Testis (tissue), 2 donors: ENCODE measurements at regions not wholly inside any gene's neighbourhood (a gene's known extent, or its start where the extent isn't known, plus 50 kb on each side); places are given as distances from the start of the nearest gene placed in this dataset.
A peak's percentile ranks its signal among the peaks of the same experiment; 100 is the strongest.
"Not testable (repeated sequence)": the region's sequence is repeated elsewhere in the genome, so short reads cannot be mapped to it uniquely, and the experiment has no call there.

Experiments
- DNase-seq: peaks from one replicate; pipeline ENCODE4 v3.0.0-alpha.2; 2019
- H3K27ac ChIP-seq, 2 donors: fragments of 200-600 bp; sonication (generic); one replicate each; pipeline ENCODE4 v1.5.1; 2019
- H3K27me3 ChIP-seq: fragments of 200-600 bp; sonication (generic); one replicate; pipeline ENCODE4 v1.5.1; 2019
- H3K36me3 ChIP-seq: fragments of 200-600 bp; sonication (generic); one replicate; pipeline ENCODE4 v1.5.1; 2017; ENCODE audit warnings: low read depth; ENCODE audit errors: missing control alignments
- H3K4me1 ChIP-seq: fragments of 200-600 bp; sonication (generic); one replicate; pipeline ENCODE4 v1.5.1; 2019
- H3K4me3 ChIP-seq, 2 donors: fragments of 200-600 bp; sonication (generic); one replicate each; pipeline ENCODE4 v1.5.1; 2017 to 2019
- H3K9me3 ChIP-seq: fragments of 200-600 bp; sonication (generic); one replicate; pipeline ENCODE4 v1.5.1; 2017
- WGBS, 2 donors: methylation state at CpG; one replicate each; pipeline ENCODE4 v1.1.5; 2018; 5-methylcytosine and 5-hydroxymethylcytosine counted together
- intact Hi-C: fragments of 100-400 bp; cut with DNase I; formaldehyde crosslinking; loops from one replicate; pipeline ENCODE4 v1.15.1; 2023; ENCODE audit warnings: low total_unique reads

DNA sequence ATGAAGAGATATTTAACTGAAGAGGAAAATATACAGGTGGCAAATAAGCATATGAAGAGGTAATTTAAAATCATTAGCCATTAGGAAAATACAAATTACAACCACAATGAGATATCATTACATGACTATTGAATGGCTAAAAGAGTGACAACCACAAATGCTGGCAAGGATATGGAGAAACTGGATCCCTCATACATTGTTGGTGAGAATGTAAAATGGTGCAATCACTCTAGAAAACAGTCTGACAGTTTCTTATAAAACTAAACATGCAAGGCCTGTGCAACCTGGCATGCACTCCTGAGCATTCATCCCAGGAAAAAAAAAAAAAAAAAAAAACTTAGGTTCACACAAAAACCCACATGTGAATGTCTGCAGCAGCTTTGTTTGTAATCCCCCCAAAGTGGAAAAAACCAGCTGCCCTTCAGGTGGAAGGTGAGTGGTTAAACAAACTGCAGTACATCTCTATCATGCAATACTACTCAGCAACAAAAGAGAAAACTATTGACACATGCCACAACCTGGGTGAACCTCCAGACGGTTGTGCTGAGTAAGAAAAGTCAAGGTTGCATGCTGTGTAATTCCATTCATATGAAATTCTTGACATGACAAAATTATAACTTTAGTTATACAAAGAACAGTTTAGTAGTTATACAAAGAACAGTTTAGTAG lies 189.2 kb upstream of the IRF2BP2 start:
- H3K9me3 ChIP-seq, result not testable (repeated sequence)
- 71% methylated on average over 1 of the region's 1 CpG for WGBS, 2 donors

GRCh38 chr1:234797216-234797615 lies 187.2 kb upstream of the IRF2BP2 start:
- not testable (repeated sequence) for H3K27me3 ChIP-seq
- no CpG with 5 or more reads among the region's 2 CpGs for WGBS, 2 donors

More for the DNA sequence above, 189.2 kb upstream of the IRF2BP2 start:
- DNase-seq, H3K4me3 ChIP-seq, H3K4me1 ChIP-seq, H3K27ac ChIP-seq, H3K27me3 ChIP-seq, H3K36me3 ChIP-seq, intact Hi-C loops: not testable (repeated sequence)

DNA sequence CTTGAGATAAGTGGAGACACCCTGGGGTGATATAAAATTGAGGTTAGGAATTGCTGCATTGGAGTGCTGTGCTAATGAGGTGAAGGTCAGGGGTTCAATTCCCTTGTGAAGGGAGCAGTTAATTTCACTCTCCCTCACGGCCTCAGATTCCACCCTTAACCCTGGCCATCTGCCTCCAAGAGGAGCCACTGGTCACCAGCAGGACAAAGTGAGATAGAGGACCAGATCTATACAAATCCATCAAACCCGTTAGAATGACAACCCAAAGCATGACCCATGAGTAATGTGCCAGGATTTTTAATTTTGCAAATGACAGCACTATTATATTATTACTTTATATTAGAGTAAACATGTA lies 186.4 kb upstream of the IRF2BP2 start:
- DNase-seq, H3K4me3 ChIP-seq, H3K9me3 ChIP-seq, H3K36me3 ChIP-seq, intact Hi-C loops, H3K27me3 ChIP-seq, H3K27ac ChIP-seq, H3K4me1 ChIP-seq: not testable (repeated sequence)
- WGBS, 2 donors, result 68% methylated on average over 2 of the region's 2 CpGs; no CpG with 5 or more reads in 1 of the 2 donors

More at GRCh38 chr1:234797216-234797615, 187.2 kb upstream of the IRF2BP2 start:
- H3K27ac ChIP-seq, H3K4me1 ChIP-seq, H3K9me3 ChIP-seq, DNase-seq, H3K36me3 ChIP-seq, H3K4me3 ChIP-seq, intact Hi-C loops: not testable (repeated sequence)

DNA sequence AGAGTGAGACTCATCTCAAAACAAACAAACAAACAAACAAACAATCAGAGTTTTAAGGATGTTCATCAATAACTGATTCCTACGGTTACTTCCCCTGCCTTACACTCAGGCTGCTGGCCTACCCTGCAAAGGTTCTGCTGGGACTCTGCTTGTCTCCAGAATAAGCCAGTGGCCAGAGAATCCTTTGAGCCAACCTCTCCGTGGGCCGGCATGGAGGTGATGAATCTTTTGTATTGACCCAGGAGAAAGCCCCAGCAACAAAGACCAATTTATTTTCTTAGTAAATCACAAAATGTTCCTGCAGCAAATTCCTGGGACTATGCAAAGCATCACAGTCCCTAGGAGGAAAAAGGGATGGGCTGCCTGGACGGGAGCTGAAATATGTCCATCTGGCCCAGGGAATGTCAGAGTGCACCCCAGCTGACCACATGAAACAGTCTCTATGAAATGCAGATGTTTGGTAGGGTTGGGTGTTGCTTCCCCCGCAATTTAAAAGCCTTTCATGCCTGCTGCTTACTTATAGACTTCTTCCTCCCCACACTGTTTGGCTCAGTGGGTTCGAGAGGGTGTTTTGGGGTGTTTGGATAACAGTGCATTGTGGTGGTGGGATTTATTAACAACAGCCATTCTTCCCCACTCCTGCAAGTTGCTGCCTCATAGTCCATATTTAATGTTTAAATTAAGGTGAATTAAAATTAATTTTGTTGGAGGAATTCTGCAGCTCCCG lies 185.9 kb upstream of the IRF2BP2 start:
- H3K27me3 ChIP-seq, H3K36me3 ChIP-seq, H3K27ac ChIP-seq, H3K4me3 ChIP-seq, H3K9me3 ChIP-seq, H3K4me1 ChIP-seq, intact Hi-C loops: not testable (repeated sequence)
- 54 to 66% methylated on average over 5 of the region's 7 CpGs for WGBS, 2 donors
- DNase-seq, result peak; percentile 29

DNA sequence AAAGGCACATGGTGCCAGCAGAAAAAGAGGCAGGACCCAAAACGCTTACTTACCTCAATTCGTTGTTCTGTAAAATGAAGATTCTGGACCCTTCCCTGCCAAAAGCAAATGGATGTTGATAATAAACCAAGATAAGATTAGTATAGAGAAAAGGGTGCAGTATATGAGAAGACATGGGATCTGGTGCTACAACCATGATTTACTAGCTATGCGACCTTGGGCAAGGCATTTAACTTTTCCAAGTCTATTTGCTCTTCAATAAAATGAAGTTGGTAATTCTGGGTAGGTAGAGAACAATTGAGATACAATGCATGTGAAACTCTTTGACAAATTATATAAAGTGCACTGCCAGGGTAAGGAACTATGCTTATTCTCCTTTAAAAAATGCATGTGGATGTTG lies 185.0 kb upstream of the IRF2BP2 start:
- H3K36me3 ChIP-seq, H3K27me3 ChIP-seq, intact Hi-C loops, H3K9me3 ChIP-seq, H3K27ac ChIP-seq, H3K4me3 ChIP-seq, H3K4me1 ChIP-seq, DNase-seq: not testable (repeated sequence)
- WGBS, 2 donors, result 74 to 100% methylated on average over 2 of the region's 3 CpGs

DNA sequence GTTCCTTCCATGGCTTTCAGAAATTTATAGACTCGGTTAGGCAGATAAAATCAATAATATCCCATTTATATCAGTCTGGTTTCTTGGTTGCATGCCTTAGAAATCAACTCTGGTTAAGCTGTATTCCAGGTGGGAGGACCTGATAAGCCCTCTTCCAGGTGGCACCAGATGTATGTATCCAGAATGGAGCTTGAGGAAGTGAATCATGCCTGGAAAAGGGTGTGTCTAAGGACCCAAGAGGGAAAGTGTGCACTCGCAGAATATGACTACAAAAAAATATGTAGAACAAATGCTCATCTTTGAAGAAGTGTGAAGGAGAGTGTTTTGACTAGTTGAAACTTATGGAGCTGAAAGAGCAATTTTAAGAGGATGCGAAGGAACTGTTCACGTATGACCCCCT lies 184.5 kb upstream of the IRF2BP2 start:
- H3K4me3 ChIP-seq, DNase-seq, H3K9me3 ChIP-seq, H3K36me3 ChIP-seq, intact Hi-C loops, H3K27ac ChIP-seq, H3K27me3 ChIP-seq, H3K4me1 ChIP-seq: not testable (repeated sequence)
- 71 to 92% methylated on average over 2 to 4 of the region's 4 CpGs for WGBS, 2 donors

DNA sequence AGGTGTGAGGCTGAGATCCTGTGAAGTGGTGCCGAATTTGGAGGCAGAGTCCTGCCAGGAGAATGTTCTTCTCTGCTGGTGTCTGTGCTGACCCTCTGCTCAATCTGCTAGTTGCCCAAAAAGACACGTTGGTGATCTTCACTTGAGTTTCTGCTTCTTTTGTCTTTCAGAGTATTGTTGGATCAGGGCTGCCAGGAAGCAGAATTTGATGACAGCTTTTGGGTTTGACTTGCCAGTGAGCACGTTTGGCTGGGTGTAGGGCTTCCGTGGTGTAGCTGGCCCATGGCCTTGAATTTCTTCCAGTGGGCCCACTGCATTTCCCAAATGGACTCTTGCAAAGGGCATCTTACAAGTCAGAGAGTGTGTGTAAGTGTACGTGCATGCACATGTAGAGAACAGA lies 183.9 kb upstream of the IRF2BP2 start:
- WGBS, 2 donors, result 85 to 94% methylated on average over 3 of the region's 5 CpGs
- H3K27ac ChIP-seq, H3K9me3 ChIP-seq, H3K4me1 ChIP-seq, H3K36me3 ChIP-seq, H3K27me3 ChIP-seq, intact Hi-C loops, H3K4me3 ChIP-seq, DNase-seq: not testable (repeated sequence)

- H3K4me3 ChIP-seq, intact Hi-C loops, H3K27me3 ChIP-seq, H3K4me1 ChIP-seq, H3K36me3 ChIP-seq, DNase-seq, H3K27ac ChIP-seq, H3K9me3 ChIP-seq: not testable (repeated sequence)
- WGBS, 2 donors, result 94 to 95% methylated on average over 2 to 3 of the region's 4 CpGs
Measured at GRCh38 chr1:234792221-234792864, 182.4 kb upstream of the IRF2BP2 start.

DNA sequence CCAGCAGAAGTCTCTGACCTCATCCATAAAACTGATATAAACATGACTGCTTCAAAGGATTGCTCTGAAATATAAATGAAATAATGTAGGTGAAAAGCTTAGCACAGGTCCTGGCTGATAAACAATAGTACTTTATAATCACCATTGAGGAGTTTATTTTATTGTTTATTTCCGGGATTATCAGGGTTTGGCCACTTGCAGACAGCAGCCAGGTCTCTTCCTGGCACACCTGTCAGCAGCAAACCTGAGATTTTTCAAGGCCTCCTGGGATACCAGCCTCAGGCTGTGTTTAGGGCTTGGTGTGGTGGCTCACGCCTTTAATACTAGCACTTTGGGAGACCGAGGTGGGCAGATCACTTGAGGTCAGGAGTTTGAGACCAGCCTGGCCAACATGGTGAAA lies 181.6 kb upstream of the IRF2BP2 start:
- WGBS, 2 donors, result 89% methylated on average over 1 of the region's 3 CpGs; no CpG with 5 or more reads in 1 of the 2 donors
- H3K4me3 ChIP-seq, H3K9me3 ChIP-seq, H3K4me1 ChIP-seq, H3K36me3 ChIP-seq, H3K27ac ChIP-seq, DNase-seq, H3K27me3 ChIP-seq, intact Hi-C loops: not testable (repeated sequence)

DNA sequence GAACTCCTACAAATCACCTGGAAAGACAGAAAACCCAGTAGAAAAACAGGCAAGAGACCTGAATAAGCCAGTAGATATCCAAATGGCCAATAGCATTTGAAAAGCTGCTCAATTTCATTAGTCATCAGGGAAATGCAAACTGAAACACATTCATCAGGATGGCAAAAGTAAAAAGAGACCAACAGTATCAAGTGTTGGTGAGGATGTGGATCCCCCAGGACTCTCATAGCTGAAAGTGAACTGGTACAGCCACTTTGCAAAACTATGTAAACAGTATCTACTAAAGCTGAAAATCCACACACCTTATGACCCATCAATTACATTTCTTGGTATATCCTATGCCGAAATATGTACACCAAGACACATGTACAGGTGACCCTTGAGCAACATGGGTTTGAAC lies 180.4 kb upstream of the IRF2BP2 start:
- H3K4me1 ChIP-seq, H3K27ac ChIP-seq, intact Hi-C loops, H3K9me3 ChIP-seq, DNase-seq, H3K27me3 ChIP-seq, H3K36me3 ChIP-seq, H3K4me3 ChIP-seq: not testable (repeated sequence)
- no CpG with 5 or more reads among the region's 1 CpG for WGBS, 2 donors

DNA sequence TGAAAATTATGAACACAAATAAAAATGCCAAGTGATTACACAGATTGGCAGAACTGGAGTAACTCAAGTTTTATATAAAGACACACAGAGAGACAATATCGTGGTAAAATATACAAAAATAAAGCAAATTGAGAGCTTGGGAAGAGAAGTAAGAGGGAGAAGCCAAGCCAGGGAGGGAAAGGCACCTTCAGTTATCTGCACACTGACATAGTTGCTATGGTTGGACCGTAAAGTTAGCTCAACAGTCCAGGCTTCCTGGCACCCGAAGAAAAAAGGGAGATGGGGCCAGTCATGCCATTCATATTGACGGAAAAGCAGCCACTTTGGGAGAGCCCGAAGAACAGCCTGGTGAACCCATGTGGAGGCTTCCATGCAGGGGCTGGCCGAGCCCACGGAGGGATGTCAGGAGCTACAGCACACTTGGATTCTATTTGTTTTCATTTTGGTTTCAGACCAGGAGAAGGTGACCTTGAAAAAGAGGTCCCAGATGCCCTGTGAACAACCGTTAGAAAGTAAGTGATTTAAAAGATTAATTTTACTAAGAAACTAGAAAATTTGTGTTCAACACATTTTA lies 177.1 kb upstream of the IRF2BP2 start:
- H3K4me3 ChIP-seq, DNase-seq, H3K36me3 ChIP-seq, H3K27me3 ChIP-seq, H3K27ac ChIP-seq, intact Hi-C loops, H3K9me3 ChIP-seq, H3K4me1 ChIP-seq: not testable (repeated sequence)
- 75 to 84% methylated on average over 7 of the region's 8 CpGs for WGBS, 2 donors

DNA sequence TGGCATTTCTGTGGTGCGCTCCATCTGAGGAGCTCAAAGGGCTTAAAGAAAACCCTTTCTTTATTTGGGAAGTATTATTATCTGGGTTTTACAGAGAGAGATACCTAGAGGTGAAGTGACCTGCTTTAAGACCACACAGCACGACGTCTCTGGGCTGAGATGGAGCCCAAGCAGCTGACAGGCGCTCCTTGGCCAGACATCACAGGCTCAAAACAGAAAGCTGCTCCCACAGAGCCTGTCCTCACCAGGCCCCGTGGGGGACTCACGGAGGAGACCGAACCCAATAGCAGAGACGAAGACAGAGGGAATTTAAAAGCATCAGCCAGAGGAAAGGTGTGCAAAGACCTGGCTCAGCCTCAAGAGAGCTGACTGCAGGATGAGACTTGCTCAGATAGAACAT lies 175.9 kb upstream of the IRF2BP2 start:
- H3K9me3 ChIP-seq, H3K4me1 ChIP-seq, H3K4me3 ChIP-seq, H3K27me3 ChIP-seq, H3K36me3 ChIP-seq, intact Hi-C loops, DNase-seq, H3K27ac ChIP-seq: not testable (repeated sequence)
- WGBS, 2 donors, result 91 to 93% methylated on average over 3 to 4 of the region's 8 CpGs
